ENCODE measurements at regions not wholly inside any gene's neighbourhood (a gene's known extent, or its start where the extent isn't known, plus 50 kb on each side); places are given as distances from the start of the nearest gene placed in this dataset.

DNA sequence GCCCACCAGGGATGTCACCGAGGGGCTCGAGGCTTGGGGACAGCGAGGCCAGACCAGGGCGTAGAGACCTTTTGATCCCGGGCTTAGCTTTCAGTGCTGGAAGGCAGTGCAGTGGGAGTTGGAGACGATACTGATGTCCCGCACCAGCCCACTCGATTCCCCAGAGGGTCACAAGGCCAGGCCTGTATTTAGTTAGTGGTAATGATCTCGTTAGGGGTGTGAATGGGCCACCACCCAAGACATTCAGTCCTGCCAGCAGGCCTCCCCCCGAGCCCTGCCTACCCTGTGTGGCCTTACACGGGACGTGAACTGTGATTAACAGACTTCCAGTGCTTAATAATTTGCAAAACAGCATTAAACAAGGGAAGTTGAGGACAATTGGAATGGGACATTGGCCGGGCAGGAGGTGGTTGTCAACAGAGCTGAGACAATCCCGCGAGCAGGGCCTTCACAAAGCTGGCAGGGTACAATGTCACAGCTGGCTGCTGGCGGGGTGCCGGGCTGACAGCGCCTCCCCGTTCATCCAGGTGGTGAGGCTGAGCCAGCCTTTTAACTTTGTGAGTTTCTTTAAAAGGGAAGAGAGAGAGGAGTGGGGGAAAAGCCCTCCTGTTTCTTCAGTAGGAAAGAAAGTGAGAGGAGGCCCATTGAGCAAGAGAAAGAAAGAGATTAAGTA, 175.3 kb upstream of the RALGAPA2 start:
- H3K4me3 ChIP-seq, result no peak overlapping the region

DNA sequence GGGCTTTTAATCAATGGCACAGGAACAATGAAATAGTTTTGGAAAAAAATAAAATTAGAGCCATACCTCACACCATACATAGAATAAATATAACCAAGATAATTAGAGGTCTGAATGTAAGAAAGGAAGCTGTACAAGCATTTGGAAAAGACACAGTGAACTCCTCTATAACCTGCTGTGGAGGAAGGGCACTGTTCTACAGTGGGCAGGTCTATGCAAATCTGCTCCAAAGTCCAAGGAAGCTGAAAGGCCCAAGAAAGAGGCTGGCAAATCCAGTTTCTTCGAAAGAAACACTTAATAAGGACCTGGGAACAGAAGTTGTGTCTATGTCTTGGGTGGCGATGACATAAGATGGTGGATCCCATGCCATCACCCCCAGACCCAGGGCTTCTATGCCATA, 169.4 kb upstream of the RALGAPA2 start:
- H3K27me3 ChIP-seq (replicated peaks; ENCODE audit: insufficient read depth), result no peaks in the 10 kb centered on the region
- TF ChIP-seq, protein P1, sequence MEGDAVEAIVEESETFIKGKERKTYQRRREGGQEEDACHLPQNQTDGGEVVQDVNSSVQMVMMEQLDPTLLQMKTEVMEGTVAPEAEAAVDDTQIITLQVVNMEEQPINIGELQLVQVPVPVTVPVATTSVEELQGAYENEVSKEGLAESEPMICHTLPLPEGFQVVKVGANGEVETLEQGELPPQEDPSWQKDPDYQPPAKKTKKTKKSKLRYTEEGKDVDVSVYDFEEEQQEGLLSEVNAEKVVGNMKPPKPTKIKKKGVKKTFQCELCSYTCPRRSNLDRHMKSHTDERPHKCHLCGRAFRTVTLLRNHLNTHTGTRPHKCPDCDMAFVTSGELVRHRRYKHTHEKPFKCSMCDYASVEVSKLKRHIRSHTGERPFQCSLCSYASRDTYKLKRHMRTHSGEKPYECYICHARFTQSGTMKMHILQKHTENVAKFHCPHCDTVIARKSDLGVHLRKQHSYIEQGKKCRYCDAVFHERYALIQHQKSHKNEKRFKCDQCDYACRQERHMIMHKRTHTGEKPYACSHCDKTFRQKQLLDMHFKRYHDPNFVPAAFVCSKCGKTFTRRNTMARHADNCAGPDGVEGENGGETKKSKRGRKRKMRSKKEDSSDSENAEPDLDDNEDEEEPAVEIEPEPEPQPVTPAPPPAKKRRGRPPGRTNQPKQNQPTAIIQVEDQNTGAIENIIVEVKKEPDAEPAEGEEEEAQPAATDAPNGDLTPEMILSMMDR (IDR thresholded peaks at IDR 0.05), result no peak
- no peak for ATAC-seq (ENCODE audit: insufficient number of reproducible peaks, low FRiP score, low read depth)
- no peak overlapping the region for H3K4me3 ChIP-seq
- H3K36me3 ChIP-seq, result no peaks in the 10 kb centered on the region
- no peak overlapping the region for H3K27ac ChIP-seq
- H3K9me3 ChIP-seq, result no peaks in the 10 kb centered on the region
- no peak for DNase-seq (ENCODE audit: low spot score)
- H3K4me1 ChIP-seq (ENCODE audit: control insufficient read depth in 1 of 2, low read depth in 2 of 2), result no peaks in the 10 kb centered on the region

More for the DNA sequence above, 175.3 kb upstream of the RALGAPA2 start:
- Histone ChIP-seq H3K36me3 (no peaks in the 10 kb centered on the region), H3K4me1 (ENCODE audit: control insufficient read depth in 1 of 2, low read depth in 2 of 2) (no peaks in the 10 kb centered on the region), H3K9me3 (no peaks in the 10 kb centered on the region), H3K27me3 (replicated peaks; ENCODE audit: insufficient read depth) (no peaks in the 10 kb centered on the region), H3K27ac (no peak overlapping the region)
- ATAC-seq (ENCODE audit: insufficient number of reproducible peaks, low FRiP score, low read depth) (no peak), DNase-seq (ENCODE audit: low spot score) (no peak)
- TF ChIP-seq, protein P1 (IDR thresholded peaks at IDR 0.05), result no peak

GRCh38 chr20:20877079-20877478, 164.6 kb upstream of the RALGAPA2 start:
- DNase-seq (ENCODE audit: low spot score) (no peak), ATAC-seq (ENCODE audit: insufficient number of reproducible peaks, low FRiP score, low read depth) (no peak)
- TF ChIP-seq, protein P1 (IDR thresholded peaks at IDR 0.05), result no peak

GRCh38 chr20:20875716-20876115, 163.3 kb upstream of the RALGAPA2 start:
- ATAC-seq (ENCODE audit: insufficient number of reproducible peaks, low FRiP score, low read depth) (no peak), DNase-seq (ENCODE audit: low spot score) (no peak)
- H3K4me1 ChIP-seq (ENCODE audit: control insufficient read depth in 1 of 2, low read depth in 2 of 2), result no peaks in the 10 kb centered on the region
- no peaks in the 10 kb centered on the region for H3K9me3 ChIP-seq
- H3K36me3 ChIP-seq, result no peaks in the 10 kb centered on the region
- no peak overlapping the region for H3K27ac ChIP-seq
- no peak overlapping the region for H3K4me3 ChIP-seq
- TF ChIP-seq, protein P1 (IDR thresholded peaks at IDR 0.05), result no peak
- H3K27me3 ChIP-seq (replicated peaks; ENCODE audit: insufficient read depth), result no peaks in the 10 kb centered on the region

More at GRCh38 chr20:20877079-20877478, 164.6 kb upstream of the RALGAPA2 start:
- H3K9me3 ChIP-seq, result no peaks in the 10 kb centered on the region
- no peak overlapping the region for H3K27ac ChIP-seq
- H3K36me3 ChIP-seq, result no peaks in the 10 kb centered on the region
- no peaks in the 10 kb centered on the region for H3K4me1 ChIP-seq (ENCODE audit: control insufficient read depth in 1 of 2, low read depth in 2 of 2)
- H3K27me3 ChIP-seq (replicated peaks; ENCODE audit: insufficient read depth), result no peaks in the 10 kb centered on the region
- no peak overlapping the region for H3K4me3 ChIP-seq

DNA sequence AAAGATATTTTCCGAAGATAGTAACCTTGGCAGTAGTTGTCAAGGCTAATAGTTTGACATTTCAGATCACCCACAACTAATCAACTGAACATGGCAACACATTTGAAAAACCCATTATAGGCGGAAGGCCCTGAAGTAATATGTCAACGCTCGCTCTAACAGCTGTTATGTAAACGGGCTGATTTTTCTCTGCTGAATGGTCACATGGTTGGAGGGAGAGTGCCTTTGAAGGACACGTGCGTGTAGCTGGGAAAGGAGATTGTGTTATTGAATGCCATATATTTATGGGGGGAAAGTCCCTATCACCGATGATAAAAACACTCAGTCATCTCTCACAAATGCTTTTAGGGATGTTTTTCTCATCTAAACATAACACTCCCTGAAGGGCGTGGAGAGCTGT, 160.0 kb upstream of the RALGAPA2 start:
- Histone ChIP-seq H3K36me3 (no peaks in the 10 kb centered on the region), H3K4me3 (no peak overlapping the region), H3K27me3 (replicated peaks; ENCODE audit: insufficient read depth) (no peaks in the 10 kb centered on the region), H3K27ac (no peak overlapping the region), H3K9me3 (no peaks in the 10 kb centered on the region), H3K4me1 (ENCODE audit: control insufficient read depth in 1 of 2, low read depth in 2 of 2) (no peaks in the 10 kb centered on the region)
- TF ChIP-seq, protein P1 (IDR thresholded peaks at IDR 0.05), result no peak
- no peak for DNase-seq (ENCODE audit: low spot score)
- no peak for ATAC-seq (ENCODE audit: insufficient number of reproducible peaks, low FRiP score, low read depth)
